Testis (tissue), 2 donors: ENCODE measurements at regions not wholly inside any gene's neighbourhood (a gene's known extent, or its start where the extent isn't known, plus 50 kb on each side); places are given as distances from the start of the nearest gene placed in this dataset.

ENCODE experiments used
- POLR2A ChIP-seq: fragments of 450-650 bp; IDR thresholded peaks from one replicate; pipeline ENCODE4 v1.6.1; 2017; ENCODE audit warnings: antibody characterized with exemption, mild to moderate bottlenecking, moderate library complexity
- TF ChIP-seq, protein P1 (sequence below), 3 experiments: fragments of 450-650 bp in 2 of 3; fragments of 200-600 bp in 1 of 3; sonication (generic) in 1 of 3; IDR thresholded peaks; one replicate each; pipeline ENCODE4 v1.5.1; 2016 to 2019; ENCODE audit warnings: antibody characterized with exemption in 3 of 3, mild to moderate bottlenecking in 2 of 3, moderate library complexity in 1 of 3

DNA sequence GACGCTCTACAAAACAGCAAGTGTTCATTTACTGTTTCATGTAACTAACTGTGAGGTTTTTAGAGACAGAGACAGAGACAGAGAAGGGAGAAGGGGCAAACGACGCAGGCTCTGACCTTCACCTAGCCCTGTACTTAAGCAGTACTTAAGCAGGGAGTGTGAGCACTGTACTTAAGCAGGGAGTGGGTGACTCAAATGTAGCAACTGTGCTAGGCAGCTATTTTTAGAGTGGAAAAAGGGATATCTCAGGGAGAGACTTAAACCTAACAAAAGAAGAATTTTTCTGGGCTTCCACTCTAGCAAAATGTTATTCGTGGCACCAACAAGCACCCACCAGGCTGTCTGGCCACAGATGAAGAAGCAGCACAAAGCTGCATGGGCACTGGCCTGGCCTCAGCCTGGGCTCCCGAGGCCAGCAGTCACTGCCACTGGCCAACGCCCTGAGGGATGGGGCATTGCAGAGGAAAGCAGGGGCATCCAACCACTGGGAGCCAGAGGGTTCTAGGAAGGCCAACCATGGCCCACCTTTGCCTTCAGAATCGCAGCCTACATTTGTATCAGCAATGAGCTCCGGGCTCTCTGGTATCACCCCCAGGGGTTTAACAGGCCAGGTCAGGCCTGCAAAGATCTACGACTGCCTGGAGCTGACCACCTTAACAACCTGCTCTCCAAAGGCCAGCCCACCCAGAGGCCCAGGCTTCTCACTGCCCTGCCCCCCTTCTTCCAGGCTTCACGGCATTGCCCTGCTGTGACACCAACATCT is 154.3 kb downstream of the TTC32 start:
- TF ChIP-seq, protein P1, sequence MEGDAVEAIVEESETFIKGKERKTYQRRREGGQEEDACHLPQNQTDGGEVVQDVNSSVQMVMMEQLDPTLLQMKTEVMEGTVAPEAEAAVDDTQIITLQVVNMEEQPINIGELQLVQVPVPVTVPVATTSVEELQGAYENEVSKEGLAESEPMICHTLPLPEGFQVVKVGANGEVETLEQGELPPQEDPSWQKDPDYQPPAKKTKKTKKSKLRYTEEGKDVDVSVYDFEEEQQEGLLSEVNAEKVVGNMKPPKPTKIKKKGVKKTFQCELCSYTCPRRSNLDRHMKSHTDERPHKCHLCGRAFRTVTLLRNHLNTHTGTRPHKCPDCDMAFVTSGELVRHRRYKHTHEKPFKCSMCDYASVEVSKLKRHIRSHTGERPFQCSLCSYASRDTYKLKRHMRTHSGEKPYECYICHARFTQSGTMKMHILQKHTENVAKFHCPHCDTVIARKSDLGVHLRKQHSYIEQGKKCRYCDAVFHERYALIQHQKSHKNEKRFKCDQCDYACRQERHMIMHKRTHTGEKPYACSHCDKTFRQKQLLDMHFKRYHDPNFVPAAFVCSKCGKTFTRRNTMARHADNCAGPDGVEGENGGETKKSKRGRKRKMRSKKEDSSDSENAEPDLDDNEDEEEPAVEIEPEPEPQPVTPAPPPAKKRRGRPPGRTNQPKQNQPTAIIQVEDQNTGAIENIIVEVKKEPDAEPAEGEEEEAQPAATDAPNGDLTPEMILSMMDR (IDR thresholded peaks at IDR 0.05): no peak
- no peak for TF ChIP-seq POLR2A
